HCT116 (cell line): ENCODE measurements at regions not wholly inside any gene's neighbourhood (a gene's known extent, or its start where the extent isn't known, plus 50 kb on each side); places are given as distances from the start of the nearest gene placed in this dataset.

Source experiments
- ATAC-seq: fragments of 200-7000 bp; cut with Tn5 transposase; 2 replicates; pipeline ENCODE4 v1.9.1; 2020; ENCODE audit warnings: mild to moderate bottlenecking, moderate library complexity
- BruUV-seq: library from RNA; stranded (reverse); fragments of 400-500 nt; replicated peaks from 2 replicates; lab custom pipeline; 2021; lab: Mats Ljungman, UMichigan
- CTCF ChIA-PET: fragments of 300-600 bp; sonication (Branson Sonifier 250); formaldehyde crosslinking; loops from one replicate; lab custom pipeline; 2021; ENCODE audit warnings: antibody characterized with exemption; lab: Charles Lee
- POLR2A ChIA-PET: fragments of 300-600, 350-600 bp; sonication (Branson Sonifier 250); formaldehyde crosslinking; loops from one replicate; lab custom pipeline; 2021; ENCODE audit warnings: antibody characterized with exemption; lab: Charles Lee
- RAD21 ChIA-PET, 2 experiments: fragments of 300-600 bp; sonication (Branson Sonifier 250); formaldehyde crosslinking; loops; one replicate each; lab custom pipeline; 2023; ENCODE audit warnings: low total read pairs in 2 of 2; ENCODE audit not compliant: uncharacterized antibody in 2 of 2, unreplicated experiment in 2 of 2, low non-redundant PET in 1 of 2; lab: Charles Lee
- DNase-seq: peaks from one replicate; pipeline ENCODE4 v3.0.0-alpha.2; 2010; ENCODE audit warnings: low read depth, low spot score
- H2AFZ ChIP-seq: fragments of 200-600 bp; shearing (Covaris generic), sonication (generic); 2 replicates; pipeline ENCODE4 v1.6.1; 2017; ENCODE audit warnings: low read depth, mixed run types, mixed read lengths, antibody characterized with exemption, low read length; ENCODE audit not compliant: poor library complexity, severe bottlenecking
- H3K27ac ChIP-seq: 2 replicates; pipeline ENCODE4 v1.5.1; 2012; ENCODE audit warnings: low read depth, low read length
- H3K27me3 ChIP-seq: fragments of 200-600 bp; sonication (generic); 2 replicates; pipeline ENCODE4 v1.6.1; 2016; ENCODE audit warnings: mixed run types, low read length, mixed read lengths; ENCODE audit not compliant: insufficient read depth
- H3K36me3 ChIP-seq, 2 experiments: fragments of 200-500 bp in 1 of 2; fragments of 200-600 bp in 1 of 2; sonication (Bioruptor generic) in 1 of 2; sonication (generic) in 1 of 2; 2 replicates each; pipeline versions ENCODE4 v1.5.1 to v1.6.1; 2014 to 2016; ENCODE audit warnings: low read length in 2 of 2, inconsistent platforms in 1 of 2, mixed read lengths in 1 of 2, mixed run types in 1 of 2; ENCODE audit not compliant: insufficient read depth in 2 of 2, control insufficient read depth in 1 of 2
- H3K4me1 ChIP-seq, 2 experiments: fragments of 200-600 bp in 1 of 2; sonication (generic) in 1 of 2; 2 replicates each; pipeline versions ENCODE4 v1.5.1 to v1.6.1; 2012 to 2017; ENCODE audit warnings: low read length in 2 of 2, inconsistent platforms in 1 of 2, mild to moderate bottlenecking in 1 of 2, mixed read lengths in 1 of 2, mixed run types in 1 of 2, moderate library complexity in 1 of 2; ENCODE audit not compliant: insufficient read depth in 2 of 2, control insufficient read depth in 1 of 2
- H3K4me2 ChIP-seq: fragments of 200-600 bp; sonication (generic); 2 replicates; pipeline ENCODE4 v1.6.1; 2017; ENCODE audit warnings: mixed run types, low read length, mixed read lengths
- H3K4me3 ChIP-seq, 2 experiments: fragments of 200-600 bp in 1 of 2; sonication (generic) in 1 of 2; replicated peaks in 1 of 2; 2 replicates each; pipeline ENCODE4 v1.5.1; 2011 to 2016; ENCODE audit warnings: low read length in 2 of 2, control low read depth in 1 of 2, low read depth in 1 of 2, mild to moderate bottlenecking in 1 of 2, mixed read lengths in 1 of 2, mixed run types in 1 of 2
- H3K79me2 ChIP-seq: fragments of 200-600 bp; sonication (generic); 2 replicates; pipeline ENCODE4 v1.6.1; 2017; ENCODE audit warnings: mild to moderate bottlenecking, mixed run types, low read length, moderate library complexity, mixed read lengths; ENCODE audit not compliant: insufficient read depth
- H3K9ac ChIP-seq: fragments of 200-600 bp; sonication (generic); 2 replicates; pipeline ENCODE4 v1.6.1; 2016; ENCODE audit warnings: low read length, mixed read lengths
- H3K9me2 ChIP-seq: fragments of 200-600 bp; sonication (generic), shearing (Covaris generic); 2 replicates; pipeline ENCODE4 v1.6.1; 2017; ENCODE audit warnings: mixed run types, mild to moderate bottlenecking, moderate library complexity; ENCODE audit not compliant: insufficient read depth
- H3K9me3 ChIP-seq, 2 experiments: fragments of 200-500 bp in 1 of 2; fragments of 200-600 bp in 1 of 2; sonication (Bioruptor generic) in 1 of 2; sonication (generic) in 1 of 2; 2 replicates each; pipeline ENCODE4 v1.6.1; 2014 to 2017; ENCODE audit warnings: low read length in 2 of 2, mixed read lengths in 2 of 2, inconsistent platforms in 1 of 2, low read depth in 1 of 2, mild to moderate bottlenecking in 1 of 2, mixed run types in 1 of 2, moderate library complexity in 1 of 2; ENCODE audit not compliant: control insufficient read depth in 1 of 2, insufficient read depth in 1 of 2
- H4K20me1 ChIP-seq: fragments of 200-600 bp; sonication (generic), shearing (Covaris generic); 2 replicates; pipeline ENCODE4 v1.6.1; 2017; ENCODE audit warnings: mixed run types, mild to moderate bottlenecking, moderate library complexity; ENCODE audit not compliant: insufficient read depth
- CBX3 ChIP-seq: IDR thresholded peaks from 2 replicates; pipeline ENCODE4 v1.6.1; 2012; ENCODE audit warnings: low read depth
- CTCF ChIP-seq, 3 experiments: fragments of 200-600 bp in 1 of 3; sonication (generic) in 1 of 3; IDR thresholded peaks in 2 of 3; conservative IDR thresholded peaks in 1 of 3; 2 replicates each; pipeline ENCODE4 v1.5.1; 2012 to 2017; ENCODE audit warnings: low read depth in 2 of 3, low read length in 2 of 3, antibody characterized with exemption in 1 of 3, borderline replicate concordance in 1 of 3, control low read depth in 1 of 3, mild to moderate bottlenecking in 1 of 3, mixed read lengths in 1 of 3, mixed run types in 1 of 3, moderate library complexity in 1 of 3; ENCODE audit not compliant: insufficient read depth in 1 of 3
- ELF1 ChIP-seq: IDR thresholded peaks from 2 replicates; pipeline ENCODE4 v1.6.1; 2012; ENCODE audit warnings: low read depth, borderline replicate concordance
- EZH2phosphoT487 ChIP-seq: fragments of 200-600 bp; IDR thresholded peaks from 2 replicates; pipeline ENCODE4 v1.6.1; 2018; ENCODE audit warnings: antibody characterized with exemption, borderline replicate concordance
- JUND ChIP-seq: IDR thresholded peaks from 2 replicates; pipeline ENCODE4 v1.6.1; 2012
- SIN3A ChIP-seq: IDR thresholded peaks from 2 replicates; pipeline ENCODE4 v1.6.1; 2012; ENCODE audit warnings: low read depth
- YY1 ChIP-seq: IDR thresholded peaks from 2 replicates; pipeline ENCODE4 v1.6.1; 2011; ENCODE audit warnings: low read length, low read depth, moderate library complexity, mild to moderate bottlenecking; ENCODE audit not compliant: insufficient replicate concordance; ENCODE audit errors: extremely low read depth
- ZFX ChIP-seq: fragments of 450-650 bp; IDR thresholded peaks from 2 replicates; pipeline ENCODE4 v1.6.1; 2017
- intact Hi-C: fragments of 100-400 bp; cut with micrococcal nuclease; formaldehyde crosslinking; loops from 2 replicates; pipeline ENCODE4 v1.10.0; 2022

GRCh38 chr3:6644070-6644929 lies 216.6 kb upstream of the GRM7 start:
- H3K36me3 ChIP-seq, result no peaks in the 10 kb centered on the region
- ATAC-seq (no peak), DNase-seq (no peak)
- H4K20me1 ChIP-seq, result no peaks in the 10 kb centered on the region
- intact Hi-C loops, result no loop called here
- ChIA-PET POLR2A (no interaction called here), CTCF (no interaction called here), RAD21 (no interaction called here)
- H3K79me2 ChIP-seq, result no peaks in the 10 kb centered on the region
- H3K4me2 ChIP-seq, result no peak overlapping the region
- no peak overlapping the region for H2AFZ ChIP-seq
- no TSS peak for BruUV-seq
- H3K27me3 ChIP-seq, result no peaks in the 10 kb centered on the region
- H3K9me3 ChIP-seq, result no peaks in the 10 kb centered on the region
- H3K4me3 ChIP-seq, result no peak overlapping the region
- no peaks in the 10 kb centered on the region for H3K9me2 ChIP-seq
- H3K9ac ChIP-seq, result no peak overlapping the region
- H3K4me1 ChIP-seq, result no peaks in the 10 kb centered on the region
- TF ChIP-seq CBX3, result no peak
- TF ChIP-seq ELF1, result no peak
- TF ChIP-seq ZFX, result no peak
- TF ChIP-seq EZH2phosphoT487, result no peak
- no peak for TF ChIP-seq CTCF (IDR thresholded peaks at IDR 0.05 in 2 of 3, conservative IDR thresholded peaks at IDR 0.05 in 1 of 3; ENCODE audit: borderline replicate concordance in 1 of 3, insufficient read depth in 1 of 3, low read depth in 2 of 3, low read length in 2 of 3)
- no peak overlapping the region for H3K27ac ChIP-seq

- POLR2A ChIA-PET, result no interaction called here
- H3K27ac ChIP-seq, result no peak overlapping the region
- H3K9ac ChIP-seq, result no peak overlapping the region
- H3K27me3 ChIP-seq, result no peaks in the 10 kb centered on the region
- CTCF ChIA-PET, result no interaction called here
- intact Hi-C loops, result no loop called here
- no peak overlapping the region for H3K4me2 ChIP-seq
- H2AFZ ChIP-seq, result no peak overlapping the region
- ATAC-seq (no peak), DNase-seq (no peak)
- no peak overlapping the region for H3K4me3 ChIP-seq
- no peaks in the 10 kb centered on the region for H3K79me2 ChIP-seq
- no peaks in the 10 kb centered on the region for H3K4me1 ChIP-seq
- RAD21 ChIA-PET, result no interaction called here
- TF ChIP-seq YY1, result no peak
- no peak for TF ChIP-seq SIN3A
- TF ChIP-seq JUND, result no peak
- no peak for TF ChIP-seq ZFX
- TF ChIP-seq, all 23 proteins: peak for 0
- Histone ChIP-seq H3K36me3 (no peaks in the 10 kb centered on the region), H3K9me2 (no peaks in the 10 kb centered on the region), H4K20me1 (no peaks in the 10 kb centered on the region), H3K9me3 (no peaks in the 10 kb centered on the region)
- BruUV-seq, result no TSS peak
Observed at GRCh38 chr3:6654670-6655069, 206.2 kb upstream of the GRM7 start.
